ENCODE measurements at regions not wholly inside any gene's neighbourhood (a gene's known extent, or its start where the extent isn't known, plus 50 kb on each side); places are given as distances from the start of the nearest gene placed in this dataset.

- Histone ChIP-seq H3K9ac (replicated peaks; ENCODE audit: extremely low read depth, insufficient read depth, low read length) (no peak overlapping the region), H3K79me2 (ENCODE audit: control insufficient read depth, insufficient read depth, low read length) (no peaks in the 10 kb centered on the region), H3K27me3 (ENCODE audit: control insufficient read depth in 2 of 2, insufficient read depth in 2 of 2, low read length in 2 of 2) (no peaks in the 10 kb centered on the region), H3K36me3 (ENCODE audit: control insufficient read depth in 2 of 2, extremely low read depth in 1 of 2, insufficient read depth in 2 of 2, low read length in 2 of 2) (no peaks in the 10 kb centered on the region), H3K4me1 (ENCODE audit: control insufficient read depth, extremely low read depth, insufficient read depth, low read length) (no peaks in the 10 kb centered on the region), H3K27ac (ENCODE audit: insufficient read depth, low read depth, low read length) (no peak overlapping the region), H4K20me1 (replicated peaks; ENCODE audit: control insufficient read depth, extremely low read depth, insufficient read depth, low read length) (no peaks in the 10 kb centered on the region), H3K9me3 (replicated peaks; ENCODE audit: control insufficient read depth, insufficient read depth, low read length) (no peaks in the 10 kb centered on the region), H3K4me3 (replicated peaks in 1 of 3; ENCODE audit: insufficient read depth in 1 of 3, low read depth in 1 of 3, low read length in 3 of 3) (no peak overlapping the region), H3K9me1 (replicated peaks; ENCODE audit: control insufficient read depth, extremely low read depth, insufficient read depth, low read length) (no peaks in the 10 kb centered on the region), H3K4me2 (ENCODE audit: insufficient read depth, low read length) (no peak overlapping the region), H2AFZ (ENCODE audit: low read depth, low read length) (no peak overlapping the region)
- dilution Hi-C loops (cut with MboI; ENCODE audit: extremely low pct_ligation_motif_present, low sequenced_read_pairs), result no loop called here
- intact Hi-C loops (cut with micrococcal nuclease), result no loop called here
- ChIA-PET CTCF (no interaction called here), POLR2A (no interaction called here)
- TF ChIP-seq JUN (IDR thresholded peaks at IDR 0.05; ENCODE audit: borderline replicate concordance, insufficient read depth, insufficient read length, low read depth) (no peak), POLR2AphosphoS5 (IDR thresholded peaks at IDR 0.05; ENCODE audit: insufficient read depth, low read depth, low read length) (no peak), CTCF (IDR thresholded peaks at IDR 0.05; ENCODE audit: extremely low read depth in 1 of 2, insufficient read depth in 1 of 2, low read depth in 1 of 2, low read length in 2 of 2) (no peak), POLR2A (IDR thresholded peaks at IDR 0.05; ENCODE audit: low read depth, low read length) (no peak), MAX (IDR thresholded peaks at IDR 0.05; ENCODE audit: insufficient read depth, insufficient read length) (no peak), FOS (IDR thresholded peaks at IDR 0.05; ENCODE audit: borderline replicate concordance, insufficient read depth, low read length) (no peak)
- BruUV-seq (replicated peaks), result no TSS peak
- FAIRE-seq, result no peak
- no peak for DNase-seq (ENCODE audit: low read depth, low spot score)
Observed at GRCh38 chr17:22435231-22435974, 743.1 kb downstream of the KCNJ18 start.
